ENCODE measurements at regions not wholly inside any gene's neighbourhood (a gene's known extent, or its start where the extent isn't known, plus 50 kb on each side); places are given as distances from the start of the nearest gene placed in this dataset.

DNA sequence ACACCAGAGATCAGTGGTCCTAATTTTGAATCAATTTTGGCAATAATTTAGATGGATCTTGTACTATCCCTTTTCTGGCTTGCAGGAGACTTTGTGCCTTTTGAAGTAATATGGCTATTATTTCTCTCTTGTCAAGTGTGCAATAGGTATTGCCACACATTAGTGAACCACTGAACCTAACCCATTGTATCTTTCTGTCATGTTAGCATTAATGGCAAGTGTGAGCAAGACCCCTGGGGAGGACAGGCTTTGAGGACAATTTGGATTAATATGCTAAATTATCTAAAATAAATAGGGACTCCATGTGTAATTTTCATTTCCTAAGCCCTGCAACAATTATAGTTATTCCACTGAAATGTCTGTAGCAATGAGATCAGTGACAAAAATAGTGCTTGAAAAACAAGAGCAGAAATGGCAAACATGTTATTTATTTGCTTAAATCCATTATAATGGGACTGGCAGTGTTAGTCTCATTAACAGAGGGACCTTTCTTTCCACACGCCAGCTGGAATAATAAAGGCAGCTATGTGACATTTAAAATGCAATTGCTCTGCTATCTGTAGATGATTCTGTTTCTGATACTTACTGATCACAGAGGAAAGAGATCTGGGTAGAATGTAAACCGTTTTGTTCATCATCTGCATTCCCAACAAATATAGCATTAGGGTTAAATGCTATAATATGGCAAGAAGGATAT is 753.3 kb upstream of the ZNF608 start:
- Histone ChIP-seq H3K4ac (ENCODE audit: low read depth, low read length) (no peak overlapping the region), H2BK12ac (ENCODE audit: low read length) (no peak overlapping the region), H2AK5ac (ENCODE audit: low read length) (no peak overlapping the region), H4K91ac (ENCODE audit: low read depth, low read length) (no peak overlapping the region), H4K12ac (ENCODE audit: low read depth, low read length) (no peak overlapping the region), H4K8ac (ENCODE audit: low read depth, low read length) (no peak overlapping the region), H2AFZ (ENCODE audit: insufficient read depth, low read length, poor library complexity) (no peak overlapping the region), H3K79me2 (ENCODE audit: control insufficient read depth, insufficient read depth, low read length, poor library complexity) (no peaks in the 10 kb centered on the region), H3K79me1 (ENCODE audit: low read length) (no peaks in the 10 kb centered on the region), H3K4me1 (ENCODE audit: control insufficient read depth in 1 of 2, insufficient read depth in 2 of 2, low read length in 2 of 2) (no peaks in the 10 kb centered on the region), H3K9ac (ENCODE audit: low read length) (no peak overlapping the region), H3K9me3 (ENCODE audit: insufficient read depth, low read depth, low read length) (no peaks in the 10 kb centered on the region), H3K27ac (ENCODE audit: low read depth, low read length) (no peak overlapping the region), H3K23ac (ENCODE audit: low read length) (no peak overlapping the region), H3K4me2 (ENCODE audit: low read length) (no peak overlapping the region), H3K36me3 (ENCODE audit: control insufficient read depth in 1 of 2, insufficient read depth in 2 of 2, low read length in 2 of 2) (no peaks in the 10 kb centered on the region), H3K27me3 (ENCODE audit: insufficient read depth, low read length) (no peaks in the 10 kb centered on the region), H3K4me3 (ENCODE audit: low read depth, low read length) (no peak overlapping the region), H2BK120ac (ENCODE audit: insufficient read depth, low read length, poor library complexity) (no peak overlapping the region), H3K18ac (ENCODE audit: low read length) (no peak overlapping the region), H2BK5ac (ENCODE audit: low read depth, low read length, poor library complexity) (no peak overlapping the region), H3K14ac (ENCODE audit: low read length) (no peak overlapping the region)
- no peak for DNase-seq
- no CpG with 5 or more reads among the region's 2 CpGs for WGBS (ENCODE audit: extremely low coverage, insufficient coverage, insufficient read length)

DNA sequence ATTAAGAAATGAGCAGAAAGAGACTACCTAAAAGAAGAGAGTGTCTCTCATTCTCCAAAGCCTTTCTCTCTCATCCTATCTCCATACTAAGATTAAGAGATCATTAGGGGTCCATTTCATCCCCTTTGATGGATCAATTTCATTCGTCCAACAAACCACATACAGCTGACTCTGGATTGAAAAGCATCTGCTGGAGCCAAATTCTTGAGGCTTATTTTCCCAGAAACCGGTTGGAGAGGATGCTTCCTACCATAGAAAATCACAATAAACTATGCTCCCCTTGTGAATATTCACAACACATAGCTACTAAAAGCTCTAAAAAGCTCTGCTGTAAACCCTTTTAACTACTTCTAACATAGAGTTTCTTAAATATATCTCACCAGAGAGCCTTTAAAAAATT is 755.0 kb upstream of the ZNF608 start:
- Histone ChIP-seq H3K27ac (ENCODE audit: low read depth, low read length) (no peak overlapping the region), H3K27me3 (ENCODE audit: insufficient read depth, low read length) (no peaks in the 10 kb centered on the region), H3K4me2 (ENCODE audit: low read length) (no peak overlapping the region), H3K79me2 (ENCODE audit: control insufficient read depth, insufficient read depth, low read length, poor library complexity) (no peaks in the 10 kb centered on the region), H3K36me3 (ENCODE audit: control insufficient read depth in 1 of 2, insufficient read depth in 2 of 2, low read length in 2 of 2) (no peaks in the 10 kb centered on the region), H4K8ac (ENCODE audit: low read depth, low read length) (no peak overlapping the region), H3K79me1 (ENCODE audit: low read length) (no peaks in the 10 kb centered on the region), H3K18ac (ENCODE audit: low read length) (no peak overlapping the region), H3K9ac (ENCODE audit: low read length) (no peak overlapping the region), H4K12ac (ENCODE audit: low read depth, low read length) (no peak overlapping the region), H3K4me1 (ENCODE audit: control insufficient read depth in 1 of 2, insufficient read depth in 2 of 2, low read length in 2 of 2) (no peaks in the 10 kb centered on the region), H2AFZ (ENCODE audit: insufficient read depth, low read length, poor library complexity) (no peak overlapping the region), H3K14ac (ENCODE audit: low read length) (no peak overlapping the region), H3K23ac (ENCODE audit: low read length) (no peak overlapping the region), H3K9me3 (ENCODE audit: insufficient read depth, low read depth, low read length) (no peaks in the 10 kb centered on the region), H2AK5ac (ENCODE audit: low read length) (no peak overlapping the region), H3K4ac (ENCODE audit: low read depth, low read length) (no peak overlapping the region), H2BK120ac (ENCODE audit: insufficient read depth, low read length, poor library complexity) (no peak overlapping the region), H2BK12ac (ENCODE audit: low read length) (no peak overlapping the region), H4K91ac (ENCODE audit: low read depth, low read length) (no peak overlapping the region), H3K4me3 (ENCODE audit: low read depth, low read length) (no peak overlapping the region), H2BK5ac (ENCODE audit: low read depth, low read length, poor library complexity) (no peak overlapping the region)
- peak in 1 of 2 donors; percentile 57 for DNase-seq
- no CpG with 5 or more reads among the region's 2 CpGs for WGBS (ENCODE audit: extremely low coverage, insufficient coverage, insufficient read length)

DNA sequence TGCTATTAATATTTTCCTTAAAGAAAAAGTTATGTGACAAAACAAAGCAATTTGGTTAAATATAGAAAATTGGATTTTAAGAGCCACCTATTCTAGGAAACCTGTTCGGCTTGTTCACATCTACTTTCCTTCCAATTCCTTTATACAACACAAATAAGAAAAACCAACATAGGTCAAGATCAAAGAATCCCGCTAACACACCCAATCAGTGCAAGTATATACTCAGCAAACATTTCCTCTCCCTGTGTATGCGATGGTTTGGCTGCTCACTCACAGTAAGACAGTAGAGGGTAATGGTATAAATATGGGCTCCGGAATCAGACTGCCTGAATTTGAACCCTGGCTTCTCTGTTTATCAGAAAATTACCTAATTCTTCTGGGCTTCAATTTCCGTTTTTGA is 757.5 kb upstream of the ZNF608 start:
- H3K14ac ChIP-seq (ENCODE audit: low read length), result no peak overlapping the region

DNA sequence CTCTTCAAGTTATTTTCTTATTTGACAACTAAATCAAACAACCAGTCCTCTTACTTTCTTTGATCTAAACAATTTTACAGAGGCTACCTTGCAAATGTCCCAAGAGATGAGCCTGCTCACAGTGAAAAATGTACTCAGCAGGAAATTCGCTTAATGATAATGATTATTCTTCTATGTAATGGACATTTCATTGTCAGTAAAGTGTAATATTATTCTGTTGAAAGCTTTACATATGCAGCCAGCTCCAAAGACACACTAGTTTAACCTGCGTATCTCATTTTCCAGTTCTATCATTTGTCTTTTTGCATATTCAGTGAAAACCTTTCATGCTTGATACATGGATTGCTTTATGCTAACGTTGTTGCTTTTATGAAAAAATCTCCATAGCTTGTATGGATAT is 758.7 kb upstream of the ZNF608 start:
- H3K18ac ChIP-seq (ENCODE audit: low read length), result no peak overlapping the region
- no peaks in the 10 kb centered on the region for H3K79me1 ChIP-seq (ENCODE audit: low read length)
- H3K4me2 ChIP-seq (ENCODE audit: low read length), result no peak overlapping the region
- H2AFZ ChIP-seq (ENCODE audit: insufficient read depth, low read length, poor library complexity), result no peak overlapping the region
- H2AK5ac ChIP-seq (ENCODE audit: low read length), result no peak overlapping the region
- no peak overlapping the region for H4K12ac ChIP-seq (ENCODE audit: low read depth, low read length)
- no peaks in the 10 kb centered on the region for H3K79me2 ChIP-seq (ENCODE audit: control insufficient read depth, insufficient read depth, low read length, poor library complexity)
- no peak overlapping the region for H3K9ac ChIP-seq (ENCODE audit: low read length)
- no peak overlapping the region for H2BK120ac ChIP-seq (ENCODE audit: insufficient read depth, low read length, poor library complexity)
- H2BK5ac ChIP-seq (ENCODE audit: low read depth, low read length, poor library complexity), result no peak overlapping the region
- no peak overlapping the region for H4K8ac ChIP-seq (ENCODE audit: low read depth, low read length)
- H3K27ac ChIP-seq (ENCODE audit: low read depth, low read length), result no peak overlapping the region
- no peak overlapping the region for H4K91ac ChIP-seq (ENCODE audit: low read depth, low read length)
- H3K36me3 ChIP-seq (ENCODE audit: control insufficient read depth in 1 of 2, insufficient read depth in 2 of 2, low read length in 2 of 2), result no peaks in the 10 kb centered on the region
- H3K4me1 ChIP-seq (ENCODE audit: control insufficient read depth in 1 of 2, insufficient read depth in 2 of 2, low read length in 2 of 2), result no peaks in the 10 kb centered on the region
- no peak overlapping the region for H3K14ac ChIP-seq (ENCODE audit: low read length)
- H3K27me3 ChIP-seq (ENCODE audit: insufficient read depth, low read length), result no peaks in the 10 kb centered on the region
- no peak for DNase-seq
- no peak overlapping the region for H2BK12ac ChIP-seq (ENCODE audit: low read length)
- no CpG with 5 or more reads among the region's 3 CpGs for WGBS (ENCODE audit: extremely low coverage, insufficient coverage, insufficient read length)
- no peak overlapping the region for H3K4ac ChIP-seq (ENCODE audit: low read depth, low read length)
- no peak overlapping the region for H3K4me3 ChIP-seq (ENCODE audit: low read depth, low read length)
- H3K9me3 ChIP-seq (ENCODE audit: insufficient read depth, low read depth, low read length), result no peaks in the 10 kb centered on the region
- H3K23ac ChIP-seq (ENCODE audit: low read length), result no peak overlapping the region

More for the DNA sequence above, 757.5 kb upstream of the ZNF608 start:
- Histone ChIP-seq H3K36me3 (ENCODE audit: control insufficient read depth in 1 of 2, insufficient read depth in 2 of 2, low read length in 2 of 2) (no peaks in the 10 kb centered on the region), H3K23ac (ENCODE audit: low read length) (no peak overlapping the region), H3K27ac (ENCODE audit: low read depth, low read length) (no peak overlapping the region), H3K27me3 (ENCODE audit: insufficient read depth, low read length) (no peaks in the 10 kb centered on the region), H2AFZ (ENCODE audit: insufficient read depth, low read length, poor library complexity) (no peak overlapping the region), H2BK12ac (ENCODE audit: low read length) (no peak overlapping the region), H3K79me2 (ENCODE audit: control insufficient read depth, insufficient read depth, low read length, poor library complexity) (no peaks in the 10 kb centered on the region), H4K8ac (ENCODE audit: low read depth, low read length) (no peak overlapping the region), H3K79me1 (ENCODE audit: low read length) (no peaks in the 10 kb centered on the region), H3K9ac (ENCODE audit: low read length) (no peak overlapping the region), H4K91ac (ENCODE audit: low read depth, low read length) (no peak overlapping the region), H4K12ac (ENCODE audit: low read depth, low read length) (no peak overlapping the region), H3K18ac (ENCODE audit: low read length) (no peak overlapping the region), H3K4me3 (ENCODE audit: low read depth, low read length) (no peak overlapping the region), H3K4me1 (ENCODE audit: control insufficient read depth in 1 of 2, insufficient read depth in 2 of 2, low read length in 2 of 2) (no peaks in the 10 kb centered on the region), H3K4ac (ENCODE audit: low read depth, low read length) (no peak overlapping the region), H2BK5ac (ENCODE audit: low read depth, low read length, poor library complexity) (no peak overlapping the region), H3K9me3 (ENCODE audit: insufficient read depth, low read depth, low read length) (no peaks in the 10 kb centered on the region), H2AK5ac (ENCODE audit: low read length) (no peak overlapping the region), H2BK120ac (ENCODE audit: insufficient read depth, low read length, poor library complexity) (no peak overlapping the region), H3K4me2 (ENCODE audit: low read length) (no peak overlapping the region)
- DNase-seq, result no peak
- no CpG with 5 or more reads among the region's 5 CpGs for WGBS (ENCODE audit: extremely low coverage, insufficient coverage, insufficient read length)
